DND-41 (cell line): ENCODE measurements at regions not wholly inside any gene's neighbourhood (a gene's known extent, or its start where the extent isn't known, plus 50 kb on each side); places are given as distances from the start of the nearest gene placed in this dataset.

Experiments used
- ATAC-seq: fragments of 200-7000 bp; cut with Tn5 transposase; 3 replicates; pipeline ENCODE4 v1.9.1; 2021; ENCODE audit warnings: low read depth; ENCODE audit not compliant: insufficient read depth
- DNase-seq: peaks from one replicate; pipeline ENCODE4 v3.0.0-alpha.2; 2020
- H2AFZ ChIP-seq: 2 replicates; pipeline ENCODE4 v1.6.0; 2012; ENCODE audit warnings: low read depth, low read length
- H3K27ac ChIP-seq: 2 replicates; pipeline ENCODE4 v1.5.1; 2012; ENCODE audit warnings: low read length, inconsistent platforms
- H3K27me3 ChIP-seq: fragments of 200-600 bp; sonication (generic); 2 replicates; pipeline ENCODE4 v1.6.0; 2012; ENCODE audit warnings: low read length, mild to moderate bottlenecking, inconsistent platforms; ENCODE audit not compliant: insufficient read depth, poor library complexity
- H3K36me3 ChIP-seq: 2 replicates; pipeline ENCODE4 v1.5.1; 2012; ENCODE audit warnings: low read length, inconsistent platforms; ENCODE audit not compliant: insufficient read depth
- H3K4me1 ChIP-seq: 2 replicates; pipeline ENCODE4 v1.5.1; 2012; ENCODE audit warnings: mild to moderate bottlenecking, low read length; ENCODE audit not compliant: insufficient read depth
- H3K4me2 ChIP-seq: 2 replicates; pipeline ENCODE4 v1.6.0; 2012; ENCODE audit warnings: mild to moderate bottlenecking, moderate library complexity, low read length, inconsistent platforms; ENCODE audit not compliant: insufficient read depth
- H3K4me3 ChIP-seq, 2 experiments: fragments of 200-600 bp in 1 of 2; shearing (Covaris generic) in 1 of 2; 2 replicates each; pipeline ENCODE4 v1.5.1; 2012 to 2016; ENCODE audit warnings: inconsistent platforms in 2 of 2, low read length in 2 of 2, mild to moderate bottlenecking in 2 of 2, low read depth in 1 of 2, moderate library complexity in 1 of 2
- H3K79me2 ChIP-seq: 2 replicates; pipeline ENCODE4 v1.6.0; 2012; ENCODE audit warnings: low read length, inconsistent platforms; ENCODE audit not compliant: insufficient read depth
- H3K9ac ChIP-seq: 2 replicates; pipeline ENCODE4 v1.6.0; 2012; ENCODE audit warnings: low read depth, mild to moderate bottlenecking, inconsistent platforms, low read length, moderate library complexity
- H3K9me3 ChIP-seq: 2 replicates; pipeline ENCODE4 v1.5.1; 2012; ENCODE audit warnings: low read length, moderate library complexity, mild to moderate bottlenecking, inconsistent platforms; ENCODE audit not compliant: insufficient read depth, severe bottlenecking
- H4K20me1 ChIP-seq: 2 replicates; pipeline ENCODE4 v1.6.0; 2012; ENCODE audit warnings: low read length; ENCODE audit not compliant: insufficient read depth
- EZH2 ChIP-seq: IDR thresholded peaks from 3 replicates; pipeline ENCODE4 v1.6.1; 2012; ENCODE audit warnings: borderline replicate concordance, low read depth, mild to moderate bottlenecking, moderate library complexity, low read length, inconsistent platforms; ENCODE audit not compliant: severe bottlenecking
- TF ChIP-seq, protein P1 (sequence below): IDR thresholded peaks from 2 replicates; pipeline ENCODE4 v1.5.1; 2012; ENCODE audit warnings: borderline replicate concordance, low read length, moderate library complexity, mild to moderate bottlenecking; ENCODE audit not compliant: poor library complexity, severe bottlenecking; ENCODE audit errors: extremely low read depth

DNA sequence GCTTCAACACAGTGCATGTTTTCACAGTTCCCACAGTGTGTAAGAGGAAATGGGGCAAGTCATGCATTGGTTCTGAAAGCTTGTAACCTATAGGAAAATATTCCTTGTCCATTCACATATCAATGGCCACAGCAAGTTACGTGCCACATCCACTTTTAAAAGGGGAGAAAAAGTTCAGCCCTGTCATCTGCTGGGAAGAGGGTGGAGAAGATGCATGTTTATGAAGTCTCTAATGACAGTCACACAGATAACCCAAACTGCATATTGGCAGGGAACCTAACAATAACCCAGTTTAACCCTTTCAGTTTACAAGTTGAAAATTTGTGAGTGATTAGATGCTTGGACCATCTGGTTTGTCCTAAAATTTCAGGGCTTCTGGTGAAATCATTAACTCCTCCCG, 159.3 kb downstream of the MTRR start:
- no peak for ATAC-seq
- H3K79me2 ChIP-seq: no peaks in the 10 kb centered on the region
- H3K4me1 ChIP-seq: no peaks in the 10 kb centered on the region
- no peak overlapping the region for H2AFZ ChIP-seq
- no peak overlapping the region for H3K27ac ChIP-seq
- no peak overlapping the region for H3K4me3 ChIP-seq
- H3K9ac ChIP-seq: no peak overlapping the region
- no peaks in the 10 kb centered on the region for H3K27me3 ChIP-seq
- no peak for DNase-seq
- H4K20me1 ChIP-seq: no peaks in the 10 kb centered on the region
- no peak overlapping the region for H3K4me2 ChIP-seq
- H3K9me3 ChIP-seq: no peaks in the 10 kb centered on the region
- no peaks in the 10 kb centered on the region for H3K36me3 ChIP-seq
- no peak for TF ChIP-seq EZH2
- TF ChIP-seq, protein P1, sequence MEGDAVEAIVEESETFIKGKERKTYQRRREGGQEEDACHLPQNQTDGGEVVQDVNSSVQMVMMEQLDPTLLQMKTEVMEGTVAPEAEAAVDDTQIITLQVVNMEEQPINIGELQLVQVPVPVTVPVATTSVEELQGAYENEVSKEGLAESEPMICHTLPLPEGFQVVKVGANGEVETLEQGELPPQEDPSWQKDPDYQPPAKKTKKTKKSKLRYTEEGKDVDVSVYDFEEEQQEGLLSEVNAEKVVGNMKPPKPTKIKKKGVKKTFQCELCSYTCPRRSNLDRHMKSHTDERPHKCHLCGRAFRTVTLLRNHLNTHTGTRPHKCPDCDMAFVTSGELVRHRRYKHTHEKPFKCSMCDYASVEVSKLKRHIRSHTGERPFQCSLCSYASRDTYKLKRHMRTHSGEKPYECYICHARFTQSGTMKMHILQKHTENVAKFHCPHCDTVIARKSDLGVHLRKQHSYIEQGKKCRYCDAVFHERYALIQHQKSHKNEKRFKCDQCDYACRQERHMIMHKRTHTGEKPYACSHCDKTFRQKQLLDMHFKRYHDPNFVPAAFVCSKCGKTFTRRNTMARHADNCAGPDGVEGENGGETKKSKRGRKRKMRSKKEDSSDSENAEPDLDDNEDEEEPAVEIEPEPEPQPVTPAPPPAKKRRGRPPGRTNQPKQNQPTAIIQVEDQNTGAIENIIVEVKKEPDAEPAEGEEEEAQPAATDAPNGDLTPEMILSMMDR: no peak

DNA sequence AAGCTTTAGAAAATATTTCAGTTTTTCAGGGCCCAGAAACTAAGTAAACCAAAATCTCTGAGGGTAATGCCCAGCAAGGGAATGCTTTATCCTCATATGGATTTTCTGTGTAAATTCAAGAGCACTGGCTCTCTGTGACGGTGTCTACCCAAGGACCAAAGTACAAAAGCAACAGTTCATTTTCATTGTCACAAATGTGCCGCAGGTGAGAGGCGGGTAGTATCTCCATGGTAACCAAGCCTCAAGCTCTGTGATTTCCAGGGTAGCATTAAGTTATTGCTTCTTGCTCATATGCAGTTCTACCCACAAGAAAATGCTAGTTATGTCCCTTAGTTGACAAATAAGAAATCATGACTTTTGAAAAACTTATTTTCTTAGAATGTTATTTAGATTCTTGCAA, 164.3 kb downstream of the MTRR start:
- Histone ChIP-seq H3K4me3 (no peak overlapping the region), H3K9ac (no peak overlapping the region), H3K79me2 (no peaks in the 10 kb centered on the region), H3K9me3 (no peaks in the 10 kb centered on the region), H3K27ac (no peak overlapping the region), H3K4me1 (no peaks in the 10 kb centered on the region), H4K20me1 (no peaks in the 10 kb centered on the region), H3K27me3 (no peaks in the 10 kb centered on the region), H2AFZ (no peak overlapping the region), H3K36me3 (no peaks in the 10 kb centered on the region), H3K4me2 (no peak overlapping the region)
- DNase-seq: no peak
- ATAC-seq: no peak
- no peak for TF ChIP-seq EZH2
- TF ChIP-seq, protein P1: no peak

DNA sequence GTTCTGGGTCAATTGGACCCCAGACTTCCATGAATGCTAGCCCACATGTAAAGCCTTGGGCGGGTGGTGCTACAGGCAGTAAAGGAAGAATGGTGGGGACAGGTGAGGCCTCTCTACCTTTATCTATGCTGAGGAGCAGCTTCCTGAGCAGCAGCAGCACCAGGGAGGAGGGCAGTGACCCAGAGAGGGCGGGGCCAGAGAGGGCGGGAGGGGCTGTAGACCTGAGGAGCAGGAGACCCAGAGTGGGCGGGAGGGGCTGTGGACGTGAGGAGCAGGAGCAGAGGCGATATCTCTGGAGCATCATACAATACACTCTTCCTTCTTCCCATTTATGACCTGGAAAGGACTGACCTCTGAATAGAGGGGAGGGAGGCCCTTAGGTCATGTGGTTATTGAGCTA, 165.9 kb downstream of the MTRR start:
- Histone ChIP-seq H3K27ac (no peak overlapping the region), H4K20me1 (no peaks in the 10 kb centered on the region), H2AFZ (no peak overlapping the region), H3K27me3 (no peaks in the 10 kb centered on the region), H3K9me3 (no peaks in the 10 kb centered on the region), H3K36me3 (no peaks in the 10 kb centered on the region), H3K4me3 (no peak overlapping the region), H3K79me2 (no peaks in the 10 kb centered on the region), H3K4me1 (no peaks in the 10 kb centered on the region), H3K4me2 (no peak overlapping the region), H3K9ac (no peak overlapping the region)
- DNase-seq (no peak), ATAC-seq (no peak)
- TF ChIP-seq EZH2: no peak
- TF ChIP-seq, protein P1: no peak

DNA sequence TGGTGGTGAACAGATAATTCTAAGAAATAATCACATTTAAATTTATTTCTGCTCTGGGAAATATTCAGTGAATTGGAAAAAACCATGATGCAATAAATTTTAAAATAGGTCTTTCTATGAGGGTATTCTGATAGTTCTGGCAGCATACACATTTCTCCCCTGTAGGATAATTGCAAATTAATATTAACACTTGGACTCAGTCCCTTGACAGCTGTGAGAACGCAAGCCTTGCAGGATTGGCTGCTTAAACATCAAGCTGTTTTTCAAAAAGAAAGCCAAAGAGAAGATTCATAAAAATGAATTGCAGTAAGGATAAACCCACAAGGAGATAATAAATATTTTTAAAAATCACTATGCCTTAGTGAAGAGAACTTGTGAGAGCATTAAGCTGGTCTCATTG, 180.0 kb downstream of the MTRR start:
- no peaks in the 10 kb centered on the region for H3K4me1 ChIP-seq
- H3K4me3 ChIP-seq: no peak overlapping the region
- H3K79me2 ChIP-seq: no peaks in the 10 kb centered on the region
- TF ChIP-seq, protein P1: no peak
- TF ChIP-seq EZH2: no peak
- no peaks in the 10 kb centered on the region for H3K9me3 ChIP-seq
- no peak overlapping the region for H3K27ac ChIP-seq
- no peaks in the 10 kb centered on the region for H3K36me3 ChIP-seq
- no peak for ATAC-seq
- H2AFZ ChIP-seq: no peak overlapping the region
- no peaks in the 10 kb centered on the region for H4K20me1 ChIP-seq
- H3K4me2 ChIP-seq: no peak overlapping the region
- H3K27me3 ChIP-seq: no peaks in the 10 kb centered on the region
- H3K9ac ChIP-seq: no peak overlapping the region
- no peak for DNase-seq
